ENCODE measurements at regions not wholly inside any gene's neighbourhood (a gene's known extent, or its start where the extent isn't known, plus 50 kb on each side); places are given as distances from the start of the nearest gene placed in this dataset.

- TF ChIP-seq FOS (IDR thresholded peaks at IDR 0.05; ENCODE audit: borderline replicate concordance, insufficient read depth, low read length) = no peak
- TF ChIP-seq CTCF (IDR thresholded peaks at IDR 0.05; ENCODE audit: extremely low read depth in 1 of 2, insufficient read depth in 1 of 2, low read depth in 1 of 2, low read length in 2 of 2) = no peak
- TF ChIP-seq MAX (IDR thresholded peaks at IDR 0.05; ENCODE audit: insufficient read depth, insufficient read length) = no peak
- no peak for TF ChIP-seq POLR2A (IDR thresholded peaks at IDR 0.05; ENCODE audit: low read depth, low read length)
- no peak for TF ChIP-seq GATA2 (IDR thresholded peaks at IDR 0.05; ENCODE audit: insufficient read depth, insufficient read length, low read depth, low read length)
- TF ChIP-seq JUN (IDR thresholded peaks at IDR 0.05; ENCODE audit: borderline replicate concordance, insufficient read depth, insufficient read length, low read depth) = no peak
- no peak for TF ChIP-seq EZH2 (IDR thresholded peaks at IDR 0.05; ENCODE audit: borderline replicate concordance, low read depth, low read length, severe bottlenecking)
- TF ChIP-seq POLR2AphosphoS5 (IDR thresholded peaks at IDR 0.05; ENCODE audit: insufficient read depth, low read depth, low read length) = no peak
- no peak for TF ChIP-seq MYC (IDR thresholded peaks at IDR 0.05; ENCODE audit: low read depth, low read length)
These were observed 72.1 kb downstream of the COX18 start for GRCh38 chr4:72997409-72997808.

More at GRCh38 chr4:72997409-72997808, 72.1 kb downstream of the COX18 start:
- Histone ChIP-seq H3K4me3 (replicated peaks in 1 of 3; ENCODE audit: insufficient read depth in 1 of 3, low read depth in 1 of 3, low read length in 3 of 3) (no peak overlapping the region), H3K27me3 (ENCODE audit: control insufficient read depth in 2 of 2, insufficient read depth in 2 of 2, low read length in 2 of 2) (peaks cover 0 to 2% of the 10 kb centered on the region in 2 experiments), H3K9me1 (replicated peaks; ENCODE audit: control insufficient read depth, extremely low read depth, insufficient read depth, low read length) (no peaks in the 10 kb centered on the region), H3K4me2 (ENCODE audit: insufficient read depth, low read length) (no peak overlapping the region), H3K9me3 (replicated peaks; ENCODE audit: control insufficient read depth, insufficient read depth, low read length) (no peaks in the 10 kb centered on the region), H3K4me1 (ENCODE audit: control insufficient read depth, extremely low read depth, insufficient read depth, low read length) (no peaks in the 10 kb centered on the region), H3K36me3 (ENCODE audit: control insufficient read depth in 2 of 2, extremely low read depth in 1 of 2, insufficient read depth in 2 of 2, low read length in 2 of 2) (no peaks in the 10 kb centered on the region), H3K27ac (ENCODE audit: insufficient read depth, low read depth, low read length) (no peak overlapping the region), H3K79me2 (ENCODE audit: control insufficient read depth, insufficient read depth, low read length) (no peaks in the 10 kb centered on the region), H2AFZ (ENCODE audit: low read depth, low read length) (no peak overlapping the region), H4K20me1 (replicated peaks; ENCODE audit: control insufficient read depth, extremely low read depth, insufficient read depth, low read length) (no peaks in the 10 kb centered on the region), H3K9ac (replicated peaks; ENCODE audit: extremely low read depth, insufficient read depth, low read length) (no peak overlapping the region)
- dilution Hi-C loops (cut with MboI; ENCODE audit: extremely low pct_ligation_motif_present, low sequenced_read_pairs) (no loop called here), intact Hi-C loops (cut with micrococcal nuclease) (no loop called here)
- ChIA-PET POLR2A (no interaction called here), CTCF (interaction anchor here (1.8 to 2.2 kb wide), 2 partner anchors 12 to 22 kb away, joined by 4 to 6 read pairs; no protein-coding TSS in a partner anchor)
- DNase-seq (ENCODE audit: low read depth, low spot score) (no peak), FAIRE-seq (no peak)
- no TSS peak for BruUV-seq (replicated peaks)
